Stomach smooth muscle (tissue), 2 donors: ENCODE measurements at regions not wholly inside any gene's neighbourhood (a gene's known extent, or its start where the extent isn't known, plus 50 kb on each side); places are given as distances from the start of the nearest gene placed in this dataset.

ENCODE experiments used
- H3K27ac ChIP-seq: one replicate; pipeline ENCODE4 v1.7.0; 2013; ENCODE audit warnings: mild to moderate bottlenecking, low read length, inconsistent platforms
- H3K27me3 ChIP-seq, 2 donors: one replicate each; pipeline ENCODE4 v1.7.0; 2013; ENCODE audit warnings: low read length in 2 of 2; ENCODE audit not compliant: insufficient read depth in 2 of 2, control insufficient read depth in 1 of 2
- H3K36me3 ChIP-seq, 2 donors: one replicate each; pipeline ENCODE4 v1.7.0; 2013; ENCODE audit warnings: low read length in 2 of 2; ENCODE audit not compliant: control insufficient read depth in 2 of 2, insufficient read depth in 2 of 2
- H3K4me1 ChIP-seq: one replicate; pipeline ENCODE4 v1.7.0; 2013; ENCODE audit warnings: low read length; ENCODE audit not compliant: control insufficient read depth, insufficient read depth
- H3K4me3 ChIP-seq, 2 donors: one replicate each; pipeline ENCODE4 v1.7.0; 2013; ENCODE audit warnings: low read length in 2 of 2
- H3K9ac ChIP-seq, 2 donors: one replicate each; pipeline ENCODE4 v1.7.0; 2013; ENCODE audit warnings: low read length in 2 of 2, mild to moderate bottlenecking in 1 of 2
- H3K9me3 ChIP-seq, 2 donors: one replicate each; pipeline ENCODE4 v1.7.0; 2013; ENCODE audit warnings: low read length in 2 of 2; ENCODE audit not compliant: control insufficient read depth in 2 of 2
- donor health status: healthy.
- donor health status: Pancreatic carcinoma.

DNA sequence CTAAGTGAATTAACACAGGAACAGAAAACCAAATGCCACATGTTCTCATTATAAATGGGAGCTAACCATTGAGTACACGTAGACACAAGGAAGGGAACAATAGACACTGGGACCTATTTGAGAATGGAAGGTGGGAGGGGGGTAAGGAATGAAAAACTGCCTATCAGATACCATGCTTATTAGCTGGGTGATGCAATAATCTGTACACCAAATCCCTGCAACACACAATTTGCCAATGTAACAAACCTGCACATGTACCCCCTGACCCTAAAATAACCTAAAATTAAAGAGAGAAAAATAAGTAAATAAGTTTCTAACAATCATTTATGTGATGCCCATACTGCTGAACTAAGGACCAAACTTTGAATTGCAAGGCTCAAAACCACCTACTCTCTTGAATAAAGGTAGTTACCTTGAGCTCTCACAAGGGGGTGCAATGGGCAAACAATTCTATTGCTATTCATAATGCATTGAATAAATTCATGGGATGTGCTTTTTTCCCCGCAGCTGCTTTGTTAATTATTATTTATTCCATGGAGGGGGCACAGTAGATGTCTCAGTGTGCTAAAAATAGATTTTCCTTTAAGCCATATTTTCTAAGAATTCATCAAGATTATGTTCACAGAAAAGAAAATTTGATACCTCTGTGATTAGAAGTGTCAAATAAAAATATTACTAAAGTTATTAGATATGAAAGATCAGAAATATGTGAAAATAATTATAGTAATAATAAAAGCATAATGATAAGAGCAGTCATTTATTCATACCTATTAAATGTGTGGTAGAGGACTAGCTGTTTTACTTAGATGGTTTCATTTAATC lies 76.2 kb upstream of the PTPN3 start:
- H3K36me3 ChIP-seq, result no peaks in the 10 kb centered on the region
- no peak overlapping the region for H3K9ac ChIP-seq
- H3K4me1 ChIP-seq, result no peaks in the 10 kb centered on the region
- H3K9me3 ChIP-seq, result no peaks in the 10 kb centered on the region
- H3K4me3 ChIP-seq, result no peak overlapping the region
- no peaks in the 10 kb centered on the region for H3K27me3 ChIP-seq
- H3K27ac ChIP-seq, result no peak overlapping the region

GRCh38 chr9:109576762-109577161 lies 78.7 kb upstream of the PTPN3 start:
- H3K9me3 ChIP-seq, result no peaks in the 10 kb centered on the region
- H3K9ac ChIP-seq, result no peak overlapping the region
- no peaks in the 10 kb centered on the region for H3K4me1 ChIP-seq
- H3K36me3 ChIP-seq, result no peaks in the 10 kb centered on the region
- H3K4me3 ChIP-seq, result no peak overlapping the region
- H3K27me3 ChIP-seq, result no peaks in the 10 kb centered on the region
- H3K27ac ChIP-seq, result no peak overlapping the region

DNA sequence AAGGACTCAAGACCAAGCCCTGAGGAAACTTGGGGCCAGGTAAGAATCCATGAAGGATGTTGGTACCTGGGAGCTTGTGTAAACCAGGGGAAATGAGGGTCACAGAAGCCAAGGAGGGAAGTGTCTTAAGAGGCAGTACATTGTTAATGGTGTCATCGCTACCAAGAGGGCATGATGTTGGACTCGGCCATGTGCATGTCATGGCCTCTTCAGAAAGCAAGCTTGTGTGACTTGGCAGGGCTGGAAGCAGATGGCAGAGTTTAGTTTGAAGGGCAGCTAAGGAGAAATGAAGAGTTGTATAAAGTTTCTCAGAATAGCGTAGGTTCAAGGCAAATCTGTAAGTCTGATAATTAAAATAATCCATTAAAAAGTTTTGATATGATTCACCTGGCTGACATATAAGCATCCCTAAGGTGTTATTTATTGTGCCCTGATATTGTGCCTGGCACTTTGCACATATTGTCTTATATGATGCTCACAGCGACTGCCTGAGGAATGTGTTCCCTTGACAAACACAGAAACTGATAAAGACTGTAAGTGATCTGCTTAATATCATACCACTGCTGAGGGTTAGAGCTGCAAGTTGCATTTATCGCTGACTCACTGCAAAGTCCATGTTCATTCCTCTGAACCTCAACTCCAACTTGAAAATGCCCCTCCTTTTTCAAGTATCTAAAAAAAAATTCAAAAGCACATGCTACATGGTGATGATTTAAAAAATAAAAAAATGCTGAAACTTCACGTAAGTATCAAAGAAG lies 81.3 kb upstream of the PTPN3 start:
- Histone ChIP-seq H3K27ac (no peak overlapping the region), H3K9ac (no peak overlapping the region), H3K4me1 (no peaks in the 10 kb centered on the region), H3K36me3 (no peaks in the 10 kb centered on the region), H3K4me3 (no peak overlapping the region), H3K9me3 (peaks cover 3 to 5% of the 10 kb centered on the region in 2 donors), H3K27me3 (no peaks in the 10 kb centered on the region)

- Histone ChIP-seq H3K27me3 (no peaks in the 10 kb centered on the region), H3K4me3 (no peak overlapping the region), H3K27ac (no peak overlapping the region), H3K9ac (no peak overlapping the region), H3K36me3 (no peaks in the 10 kb centered on the region), H3K9me3 (peaks cover 3 to 5% of the 10 kb centered on the region in 2 donors), H3K4me1 (no peaks in the 10 kb centered on the region)
Observed at GRCh38 chr9:109582386-109582785, 84.3 kb upstream of the PTPN3 start.

DNA sequence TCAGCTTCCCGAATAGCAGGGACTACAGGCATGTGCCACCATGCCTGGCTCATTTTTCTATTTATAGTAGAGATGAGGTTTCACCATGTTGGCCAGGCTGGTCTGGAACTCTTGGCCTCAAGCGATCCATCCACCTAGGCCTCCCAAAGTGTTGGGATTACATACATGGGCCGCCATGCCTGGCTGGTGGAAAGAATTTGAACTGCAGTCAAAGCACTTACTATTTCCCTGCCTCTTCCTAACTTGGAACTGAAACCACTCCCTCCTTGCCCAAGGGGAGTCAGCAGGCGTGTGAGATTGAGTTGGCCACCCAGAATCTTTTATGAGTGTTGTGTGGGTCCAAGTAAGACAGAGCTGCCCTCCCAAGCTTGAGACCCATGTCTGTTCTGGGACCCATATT lies 86.1 kb upstream of the PTPN3 start:
- H3K36me3 ChIP-seq, result no peaks in the 10 kb centered on the region
- H3K4me1 ChIP-seq, result no peaks in the 10 kb centered on the region
- no peak overlapping the region for H3K27ac ChIP-seq
- H3K9ac ChIP-seq, result no peak overlapping the region
- no peak overlapping the region for H3K4me3 ChIP-seq
- H3K9me3 ChIP-seq, result peaks cover 3 to 5% of the 10 kb centered on the region in 2 donors
- no peaks in the 10 kb centered on the region for H3K27me3 ChIP-seq

DNA sequence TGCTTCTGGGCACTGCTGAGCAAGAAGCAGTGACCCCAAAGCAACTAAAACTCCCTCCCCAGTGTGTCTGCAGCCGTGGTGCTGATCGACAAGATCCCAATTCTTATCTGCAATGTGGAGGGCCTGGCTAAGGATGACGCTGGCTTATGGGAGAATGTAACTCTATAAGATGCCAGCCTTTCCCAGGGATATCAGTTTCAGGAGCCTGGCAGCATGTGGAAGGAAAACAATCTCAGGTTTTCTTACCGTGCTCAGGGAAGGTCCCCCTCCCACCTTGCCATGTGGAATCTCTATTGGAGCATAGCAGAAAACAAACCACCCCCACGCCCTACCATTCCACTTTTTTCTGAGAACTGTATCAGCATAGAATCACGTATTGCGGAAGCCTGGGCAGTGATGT lies 87.7 kb upstream of the PTPN3 start:
- Histone ChIP-seq H3K4me1 (no peaks in the 10 kb centered on the region), H3K9me3 (peaks cover 3 to 5% of the 10 kb centered on the region in 2 donors), H3K9ac (no peak overlapping the region), H3K27me3 (no peaks in the 10 kb centered on the region), H3K4me3 (no peak overlapping the region), H3K27ac (no peak overlapping the region), H3K36me3 (no peaks in the 10 kb centered on the region)

GRCh38 chr9:109586993-109587392 lies 88.9 kb upstream of the PTPN3 start:
- no peaks in the 10 kb centered on the region for H3K36me3 ChIP-seq
- no peaks in the 10 kb centered on the region for H3K4me1 ChIP-seq
- no peak overlapping the region for H3K9ac ChIP-seq
- H3K27me3 ChIP-seq, result no peaks in the 10 kb centered on the region
- H3K4me3 ChIP-seq, result no peak overlapping the region
- H3K27ac ChIP-seq, result no peak overlapping the region
- peaks cover 3 to 5% of the 10 kb centered on the region in 2 donors for H3K9me3 ChIP-seq

GRCh38 chr9:109588415-109588814 lies 90.3 kb upstream of the PTPN3 start:
- H3K27ac ChIP-seq, result no peak overlapping the region
- H3K9me3 ChIP-seq, result peaks cover 0 to under 1% of the 10 kb centered on the region in 2 donors
- no peaks in the 10 kb centered on the region for H3K4me1 ChIP-seq

GRCh38 chr9:109590966-109591365 lies 92.9 kb upstream of the PTPN3 start:
- Histone ChIP-seq H3K36me3 (no peaks in the 10 kb centered on the region), H3K27ac (no peak overlapping the region), H3K9ac (no peak overlapping the region), H3K27me3 (no peaks in the 10 kb centered on the region), H3K4me3 (no peak overlapping the region), H3K9me3 (no peaks in the 10 kb centered on the region), H3K4me1 (no peaks in the 10 kb centered on the region)

More at GRCh38 chr9:109588415-109588814, 90.3 kb upstream of the PTPN3 start:
- Histone ChIP-seq H3K27me3 (no peaks in the 10 kb centered on the region), H3K36me3 (no peaks in the 10 kb centered on the region), H3K4me3 (no peak overlapping the region), H3K9ac (no peak overlapping the region)

GRCh38 chr9:109591691-109592090 lies 93.6 kb upstream of the PTPN3 start:
- Histone ChIP-seq H3K36me3 (no peaks in the 10 kb centered on the region), H3K4me3 (no peak overlapping the region), H3K9me3 (no peaks in the 10 kb centered on the region), H3K9ac (no peak overlapping the region), H3K27ac (no peak overlapping the region), H3K4me1 (no peaks in the 10 kb centered on the region), H3K27me3 (no peaks in the 10 kb centered on the region)

DNA sequence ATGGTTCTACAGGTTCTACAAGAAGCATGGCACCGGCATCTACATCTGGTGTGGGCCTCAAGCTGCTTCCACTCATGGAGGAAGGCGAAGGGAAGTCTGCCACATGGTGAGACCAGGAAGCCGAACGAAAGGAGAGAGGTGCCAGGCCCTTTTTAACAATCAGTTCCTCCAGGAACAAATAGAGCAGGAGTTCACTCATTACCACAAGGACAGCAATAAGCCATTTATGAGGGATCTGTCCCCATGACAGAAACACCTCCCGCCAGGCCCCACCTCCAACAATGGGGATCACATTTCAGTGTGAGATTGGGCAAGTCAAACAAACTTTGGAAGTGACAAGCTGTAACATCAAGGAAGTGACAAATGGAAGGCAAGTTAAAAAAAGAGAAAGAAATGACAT lies 95.5 kb upstream of the PTPN3 start:
- Histone ChIP-seq H3K27me3 (no peaks in the 10 kb centered on the region), H3K27ac (no peak overlapping the region), H3K9ac (no peak overlapping the region), H3K9me3 (no peaks in the 10 kb centered on the region), H3K4me3 (no peak overlapping the region), H3K4me1 (no peaks in the 10 kb centered on the region), H3K36me3 (no peaks in the 10 kb centered on the region)
